Fibroblast of villous mesenchyme (primary cell): ENCODE measurements at regions not wholly inside any gene's neighbourhood (a gene's known extent, or its start where the extent isn't known, plus 50 kb on each side); places are given as distances from the start of the nearest gene placed in this dataset.

Source experiments
- DNase-seq: peaks from one replicate; pipeline ENCODE4 v3.0.0-alpha.2; 2010; ENCODE audit warnings: low read depth
- H3K4me3 ChIP-seq: 2 replicates; pipeline ENCODE4 v1.5.1; 2011; ENCODE audit warnings: low read depth, mild to moderate bottlenecking, low read length
- TF ChIP-seq, protein P1 (sequence below): IDR thresholded peaks from 2 replicates; pipeline ENCODE4 v1.5.1; 2012; ENCODE audit warnings: low read depth, mild to moderate bottlenecking, low read length; ENCODE audit not compliant: insufficient read depth

DNA sequence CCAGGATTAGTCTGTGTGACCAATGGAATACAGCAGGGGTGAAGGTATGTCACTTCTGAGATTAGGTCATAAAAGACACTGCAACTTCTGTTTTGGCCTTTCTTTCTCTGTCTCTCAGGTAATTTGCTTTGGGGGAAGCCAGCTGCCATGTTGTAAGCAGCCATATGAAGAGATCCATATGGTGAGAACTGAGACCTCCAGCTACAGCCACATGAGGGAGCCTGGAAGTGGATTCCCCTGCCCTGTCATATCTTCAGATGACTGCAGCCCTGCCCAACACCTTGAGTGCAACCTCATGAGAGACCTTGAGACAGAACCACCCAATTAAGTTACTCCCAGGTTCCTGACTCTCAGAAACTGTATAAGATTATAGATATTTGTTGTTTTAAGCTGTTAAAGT, 70.1 kb upstream of the ESRRG start:
- no peak overlapping the region for H3K4me3 ChIP-seq
- TF ChIP-seq, protein P1, sequence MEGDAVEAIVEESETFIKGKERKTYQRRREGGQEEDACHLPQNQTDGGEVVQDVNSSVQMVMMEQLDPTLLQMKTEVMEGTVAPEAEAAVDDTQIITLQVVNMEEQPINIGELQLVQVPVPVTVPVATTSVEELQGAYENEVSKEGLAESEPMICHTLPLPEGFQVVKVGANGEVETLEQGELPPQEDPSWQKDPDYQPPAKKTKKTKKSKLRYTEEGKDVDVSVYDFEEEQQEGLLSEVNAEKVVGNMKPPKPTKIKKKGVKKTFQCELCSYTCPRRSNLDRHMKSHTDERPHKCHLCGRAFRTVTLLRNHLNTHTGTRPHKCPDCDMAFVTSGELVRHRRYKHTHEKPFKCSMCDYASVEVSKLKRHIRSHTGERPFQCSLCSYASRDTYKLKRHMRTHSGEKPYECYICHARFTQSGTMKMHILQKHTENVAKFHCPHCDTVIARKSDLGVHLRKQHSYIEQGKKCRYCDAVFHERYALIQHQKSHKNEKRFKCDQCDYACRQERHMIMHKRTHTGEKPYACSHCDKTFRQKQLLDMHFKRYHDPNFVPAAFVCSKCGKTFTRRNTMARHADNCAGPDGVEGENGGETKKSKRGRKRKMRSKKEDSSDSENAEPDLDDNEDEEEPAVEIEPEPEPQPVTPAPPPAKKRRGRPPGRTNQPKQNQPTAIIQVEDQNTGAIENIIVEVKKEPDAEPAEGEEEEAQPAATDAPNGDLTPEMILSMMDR = no peak
- DNase-seq = no peak

DNA sequence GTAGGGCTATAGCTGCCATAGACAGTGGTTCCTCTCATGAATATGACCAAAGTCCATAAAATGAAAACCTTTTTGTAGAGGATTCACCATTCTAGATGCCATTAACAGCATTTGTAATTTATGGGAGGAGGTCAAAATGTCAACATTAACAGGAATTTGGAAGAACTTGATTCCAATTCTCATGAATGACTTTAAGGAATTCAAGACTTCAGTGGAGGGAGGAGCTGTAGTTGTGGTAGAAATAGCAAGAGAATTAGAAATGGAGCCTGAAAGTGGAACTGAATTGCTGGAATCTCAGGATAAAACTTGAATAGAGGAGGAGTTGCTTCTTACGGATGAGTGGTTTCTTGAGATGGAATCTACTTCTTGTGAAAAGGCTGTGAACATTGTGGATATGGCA, 65.4 kb upstream of the ESRRG start:
- DNase-seq = no peak
- no peak overlapping the region for H3K4me3 ChIP-seq
- TF ChIP-seq, protein P1 = no peak

DNA sequence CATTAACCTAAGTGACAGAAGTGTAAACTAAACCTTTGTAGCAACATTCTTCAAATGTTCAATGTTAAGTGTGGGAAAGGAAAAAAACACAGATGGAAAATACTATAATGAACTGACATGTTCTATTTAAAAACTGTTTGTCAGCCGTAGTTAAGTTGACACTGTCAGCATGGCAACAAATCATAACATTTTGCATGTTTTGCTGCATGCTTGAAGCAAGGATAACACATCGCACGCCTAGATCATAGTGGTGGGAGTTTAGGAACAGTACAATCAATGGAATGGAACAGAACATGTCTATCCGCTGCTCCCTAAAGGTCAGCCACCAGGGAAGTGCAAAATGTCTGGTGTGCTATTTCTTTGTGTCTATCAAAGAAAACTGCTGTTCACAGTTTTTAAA, 62.5 kb upstream of the ESRRG start:
- DNase-seq = no peak
- TF ChIP-seq, protein P1 = no peak
- H3K4me3 ChIP-seq = no peak overlapping the region

DNA sequence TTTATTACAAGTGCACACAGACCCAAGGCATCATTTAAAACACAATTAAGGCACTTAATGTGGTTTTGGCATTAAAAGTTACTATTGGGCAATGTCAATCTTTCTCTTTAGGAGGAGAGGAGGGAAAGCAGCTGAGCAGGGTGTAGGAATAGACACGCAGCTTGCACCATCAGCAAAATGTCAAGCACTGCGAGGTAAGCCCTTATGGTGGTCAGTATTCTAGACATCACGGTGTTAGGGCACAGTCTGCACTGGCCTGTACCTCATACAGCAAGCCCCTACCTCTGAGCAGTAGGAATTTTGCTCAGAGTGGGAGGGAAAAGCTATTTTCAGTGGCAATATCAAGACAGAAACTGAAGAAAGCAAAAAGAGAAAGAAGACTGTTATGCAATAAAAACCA, 62.0 kb upstream of the ESRRG start:
- no peak overlapping the region for H3K4me3 ChIP-seq
- TF ChIP-seq, protein P1 = no peak
- no peak for DNase-seq

DNA sequence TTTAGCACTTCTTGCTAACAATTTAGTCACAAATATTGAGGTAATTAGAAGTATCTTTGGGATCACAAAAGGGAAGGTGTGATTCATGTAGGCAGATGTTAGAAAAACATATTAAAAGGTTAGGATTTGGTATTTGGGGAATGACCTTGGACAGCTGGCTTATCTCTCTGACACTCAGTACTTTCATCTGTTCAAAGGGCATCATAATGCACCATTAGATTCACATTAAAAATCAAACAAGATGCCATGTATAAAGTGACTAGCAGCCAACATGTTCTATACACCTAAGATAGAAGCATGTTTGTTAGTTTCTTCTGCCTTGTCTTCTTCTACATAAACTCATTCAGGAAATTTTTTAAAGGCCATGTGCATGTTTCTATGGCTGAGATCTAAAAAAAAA, 56.5 kb upstream of the ESRRG start:
- no peak for DNase-seq
- TF ChIP-seq, protein P1 = no peak
- H3K4me3 ChIP-seq = no peak overlapping the region

DNA sequence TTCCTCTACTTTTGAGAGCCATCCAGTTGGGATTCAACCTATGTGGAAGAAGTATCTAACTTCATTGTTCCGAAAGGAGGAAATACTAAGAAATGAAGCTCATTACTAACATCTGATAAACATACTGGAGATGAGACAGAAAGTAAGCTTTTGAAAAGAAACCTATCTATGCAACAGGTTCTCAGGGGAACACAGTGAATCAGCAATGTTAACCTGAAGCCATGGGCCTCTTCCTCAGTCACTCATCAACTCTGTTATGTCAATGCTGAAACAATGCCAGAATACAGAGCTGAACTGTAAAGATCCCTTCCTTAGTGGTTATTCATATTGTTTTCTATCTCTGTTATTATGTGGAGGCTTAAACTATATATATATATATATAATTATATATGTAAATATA, 55.5 kb upstream of the ESRRG start:
- no peak overlapping the region for H3K4me3 ChIP-seq
- TF ChIP-seq, protein P1 = no peak
- DNase-seq = no peak

DNA sequence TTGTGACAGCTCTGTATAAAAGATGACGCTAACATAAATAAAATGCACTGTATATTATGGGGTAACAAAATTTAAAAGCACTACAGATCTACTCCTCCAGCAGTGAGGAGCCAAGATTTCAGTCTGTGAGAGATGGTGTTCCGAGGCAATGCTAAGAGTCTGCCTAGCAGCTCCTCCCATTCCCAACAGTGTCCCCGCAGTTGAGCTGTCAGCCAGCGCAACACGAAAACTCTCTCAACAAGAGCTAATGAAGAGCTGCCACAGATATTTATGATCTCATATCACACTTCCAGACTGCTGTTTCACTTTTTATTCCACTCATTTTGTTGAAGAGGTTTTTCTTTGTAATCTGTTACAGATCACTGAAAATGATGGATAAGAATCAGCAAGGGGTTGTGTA, 53.9 kb upstream of the ESRRG start:
- TF ChIP-seq, protein P1 = no peak
- DNase-seq = no peak
- no peak overlapping the region for H3K4me3 ChIP-seq
